Astrocyte of the spinal cord (primary cell): ENCODE measurements at regions not wholly inside any gene's neighbourhood (a gene's known extent, or its start where the extent isn't known, plus 50 kb on each side); places are given as distances from the start of the nearest gene placed in this dataset.
"Not testable (repeated sequence)": the region's sequence is repeated elsewhere in the genome, so short reads cannot be mapped to it uniquely, and the experiment has no call there.

Experiments used
- DNase-seq: peaks from one replicate; pipeline ENCODE4 v3.0.0; 2011; ENCODE audit warnings: low read depth, low spot score
- H3K4me3 ChIP-seq: 2 replicates; pipeline ENCODE4 v1.5.1; 2011; ENCODE audit warnings: low read depth, mild to moderate bottlenecking, low read length, moderate library complexity
- in situ Hi-C: cut with HindIII; loops from 2 replicates; pipeline ENCODE4 v1.10.0; 2017; ENCODE audit warnings: low sequenced_read_pairs
- TF ChIP-seq, protein P1 (sequence below): IDR thresholded peaks from 2 replicates; pipeline ENCODE4 v1.5.1; 2012; ENCODE audit warnings: low read depth, mild to moderate bottlenecking, low read length, inconsistent platforms

- in situ Hi-C loops = no loop called here
- H3K4me3 ChIP-seq = no peak overlapping the region
- TF ChIP-seq, protein P1, sequence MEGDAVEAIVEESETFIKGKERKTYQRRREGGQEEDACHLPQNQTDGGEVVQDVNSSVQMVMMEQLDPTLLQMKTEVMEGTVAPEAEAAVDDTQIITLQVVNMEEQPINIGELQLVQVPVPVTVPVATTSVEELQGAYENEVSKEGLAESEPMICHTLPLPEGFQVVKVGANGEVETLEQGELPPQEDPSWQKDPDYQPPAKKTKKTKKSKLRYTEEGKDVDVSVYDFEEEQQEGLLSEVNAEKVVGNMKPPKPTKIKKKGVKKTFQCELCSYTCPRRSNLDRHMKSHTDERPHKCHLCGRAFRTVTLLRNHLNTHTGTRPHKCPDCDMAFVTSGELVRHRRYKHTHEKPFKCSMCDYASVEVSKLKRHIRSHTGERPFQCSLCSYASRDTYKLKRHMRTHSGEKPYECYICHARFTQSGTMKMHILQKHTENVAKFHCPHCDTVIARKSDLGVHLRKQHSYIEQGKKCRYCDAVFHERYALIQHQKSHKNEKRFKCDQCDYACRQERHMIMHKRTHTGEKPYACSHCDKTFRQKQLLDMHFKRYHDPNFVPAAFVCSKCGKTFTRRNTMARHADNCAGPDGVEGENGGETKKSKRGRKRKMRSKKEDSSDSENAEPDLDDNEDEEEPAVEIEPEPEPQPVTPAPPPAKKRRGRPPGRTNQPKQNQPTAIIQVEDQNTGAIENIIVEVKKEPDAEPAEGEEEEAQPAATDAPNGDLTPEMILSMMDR = no peak
- no peak for DNase-seq
Observed at GRCh38 chr10:109616359-109616980, 306.8 kb downstream of the XPNPEP1 start.

DNA sequence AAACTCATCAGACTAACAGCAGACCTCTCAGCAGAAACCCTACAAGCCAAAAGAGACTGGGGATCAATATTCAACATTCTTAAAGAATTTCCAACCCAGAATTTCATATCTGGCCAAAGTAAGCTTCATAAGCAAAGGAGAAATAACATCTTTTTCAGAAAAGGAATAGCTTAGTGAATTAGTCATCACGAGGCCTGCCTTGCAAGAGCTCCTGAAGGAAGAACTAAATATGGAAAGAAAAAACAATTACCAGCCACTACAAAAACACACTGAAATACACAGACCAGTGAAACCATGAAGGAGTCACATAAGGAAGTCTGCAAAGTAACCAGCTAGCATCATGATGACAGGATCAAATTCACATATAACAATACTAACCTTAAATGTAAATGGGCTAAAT, 328.0 kb downstream of the XPNPEP1 start:
- DNase-seq = peak; percentile 12
- in situ Hi-C loops = not testable (repeated sequence)

GRCh38 chr10:109593682-109594081, 329.6 kb downstream of the XPNPEP1 start:
- TF ChIP-seq, protein P1 = no peak
- DNase-seq = no peak
- H3K4me3 ChIP-seq = no peak overlapping the region
- in situ Hi-C loops = no loop called here

More for the DNA sequence above, 328.0 kb downstream of the XPNPEP1 start:
- not testable (repeated sequence) for H3K4me3 ChIP-seq

GRCh38 chr10:109592391-109592790, 330.9 kb downstream of the XPNPEP1 start:
- no peak for DNase-seq
- in situ Hi-C loops = no loop called here
- TF ChIP-seq, protein P1 = no peak
- no peak overlapping the region for H3K4me3 ChIP-seq

GRCh38 chr10:109591601-109592000, 331.7 kb downstream of the XPNPEP1 start:
- in situ Hi-C loops = no loop called here
- H3K4me3 ChIP-seq = no peak overlapping the region
- TF ChIP-seq, protein P1 = no peak
- no peak for DNase-seq

DNA sequence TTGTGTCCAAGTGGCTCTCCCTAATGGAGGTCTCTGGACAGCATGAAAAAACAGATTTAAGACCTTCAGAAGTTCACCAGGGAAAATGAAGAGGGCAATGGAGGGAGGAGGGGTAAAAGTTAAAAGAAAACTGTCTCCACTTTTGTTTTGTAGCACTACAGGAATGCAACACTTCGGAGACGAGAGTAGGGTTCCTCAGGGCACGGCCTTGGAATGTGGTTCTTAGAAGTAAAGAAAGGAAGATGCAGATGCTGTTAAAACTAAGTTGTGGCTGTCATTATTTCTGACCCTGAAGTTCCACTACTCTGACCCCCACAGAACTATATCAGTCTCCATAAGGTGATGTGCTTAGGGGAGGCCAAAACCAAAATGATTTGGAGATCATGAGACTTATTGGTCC, 335.1 kb downstream of the XPNPEP1 start:
- H3K4me3 ChIP-seq = no peak overlapping the region
- in situ Hi-C loops = no loop called here
- TF ChIP-seq, protein P1 = no peak
- DNase-seq = no peak

GRCh38 chr10:109587366-109587765, 335.9 kb downstream of the XPNPEP1 start:
- no peak for DNase-seq
- in situ Hi-C loops = no loop called here
- TF ChIP-seq, protein P1 = no peak
- H3K4me3 ChIP-seq = no peak overlapping the region
